WTC11 (cell line): ENCODE measurements at regions not wholly inside any gene's neighbourhood (a gene's known extent, or its start where the extent isn't known, plus 50 kb on each side); places are given as distances from the start of the nearest gene placed in this dataset.

Source experiments
- CBFB ChIP-seq: sonication (generic); formaldehyde crosslinking; IDR thresholded peaks from 2 replicates; pipeline ENCODE4 v1.8.1; 2022; ENCODE audit warnings: mild to moderate bottlenecking, low read depth, missing genetic modification reagents
- CREM ChIP-seq: sonication (generic); formaldehyde crosslinking; IDR thresholded peaks from 2 replicates; pipeline ENCODE4 v1.8.1; 2022; ENCODE audit warnings: mild to moderate bottlenecking, missing genetic modification reagents, moderate library complexity
- ESRRA ChIP-seq: sonication (generic); formaldehyde crosslinking; IDR thresholded peaks from 2 replicates; pipeline ENCODE4 v1.8.1; 2022; ENCODE audit warnings: mild to moderate bottlenecking, missing genetic modification reagents, borderline replicate concordance
- IRF2 ChIP-seq: sonication (generic); formaldehyde crosslinking; IDR thresholded peaks from 2 replicates; pipeline ENCODE4 v1.8.0; 2022; ENCODE audit warnings: low read depth, missing genetic modification reagents, borderline replicate concordance
- ZNF263 ChIP-seq: sonication (generic); formaldehyde crosslinking; IDR thresholded peaks from 2 replicates; pipeline ENCODE4 v1.8.1; 2022; ENCODE audit warnings: low read depth, mild to moderate bottlenecking, moderate library complexity, missing genetic modification reagents
- ZNF317 ChIP-seq: sonication (generic); formaldehyde crosslinking; IDR thresholded peaks from 2 replicates; pipeline ENCODE4 v1.8.1; 2023; ENCODE audit warnings: low read depth, mild to moderate bottlenecking, moderate library complexity, missing genetic modification reagents, borderline replicate concordance
- TF ChIP-seq, protein P1 (sequence below): fragments of 200-600 bp; IDR thresholded peaks from 2 replicates; pipeline ENCODE4 v1.8.0; 2022; ENCODE audit warnings: antibody characterized with exemption
- TF ChIP-seq, protein P2 (sequence below): fragments of 250-450 bp; sonication (Bioruptor Pico); IDR thresholded peaks from 2 replicates; pipeline ENCODE4 v1.9.0; 2021; ENCODE audit warnings: mild to moderate bottlenecking
- TF ChIP-seq, protein P3 (sequence below): sonication (generic); formaldehyde crosslinking; IDR thresholded peaks from 2 replicates; pipeline ENCODE4 v1.8.1; 2022; ENCODE audit warnings: low read depth, mild to moderate bottlenecking, moderate library complexity, missing genetic modification reagents, borderline replicate concordance
- TF ChIP-seq, protein P4 (sequence below): sonication (generic); formaldehyde crosslinking; conservative IDR thresholded peaks from 2 replicates; pipeline ENCODE4 v1.8.1; 2022; ENCODE audit warnings: mild to moderate bottlenecking, missing genetic modification reagents
- TF ChIP-seq, protein P5 (sequence below): sonication (generic); formaldehyde crosslinking; IDR thresholded peaks from 2 replicates; pipeline ENCODE4 v1.8.0; 2022; ENCODE audit warnings: mild to moderate bottlenecking, missing genetic modification reagents

DNA sequence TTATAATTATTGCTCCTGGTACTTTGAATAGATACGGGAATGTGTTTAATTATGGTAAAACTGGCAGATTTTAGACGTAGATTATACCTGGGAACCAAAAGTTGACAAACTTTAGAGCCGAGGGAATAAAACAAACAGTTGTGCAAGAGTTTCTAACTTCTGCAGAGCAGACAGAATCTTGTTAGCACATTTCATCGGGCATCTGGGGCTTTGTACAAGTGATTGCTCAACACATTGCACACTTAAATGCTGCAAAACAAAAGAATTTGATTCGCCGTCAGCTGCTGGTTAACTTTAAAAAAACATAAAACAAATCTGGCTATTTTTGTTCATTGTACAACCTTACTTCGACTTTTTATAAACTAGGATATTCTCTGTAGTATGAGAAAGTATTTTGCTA lies 398.1 kb downstream of the MAN2A1 start:
- TF ChIP-seq, protein P1, sequence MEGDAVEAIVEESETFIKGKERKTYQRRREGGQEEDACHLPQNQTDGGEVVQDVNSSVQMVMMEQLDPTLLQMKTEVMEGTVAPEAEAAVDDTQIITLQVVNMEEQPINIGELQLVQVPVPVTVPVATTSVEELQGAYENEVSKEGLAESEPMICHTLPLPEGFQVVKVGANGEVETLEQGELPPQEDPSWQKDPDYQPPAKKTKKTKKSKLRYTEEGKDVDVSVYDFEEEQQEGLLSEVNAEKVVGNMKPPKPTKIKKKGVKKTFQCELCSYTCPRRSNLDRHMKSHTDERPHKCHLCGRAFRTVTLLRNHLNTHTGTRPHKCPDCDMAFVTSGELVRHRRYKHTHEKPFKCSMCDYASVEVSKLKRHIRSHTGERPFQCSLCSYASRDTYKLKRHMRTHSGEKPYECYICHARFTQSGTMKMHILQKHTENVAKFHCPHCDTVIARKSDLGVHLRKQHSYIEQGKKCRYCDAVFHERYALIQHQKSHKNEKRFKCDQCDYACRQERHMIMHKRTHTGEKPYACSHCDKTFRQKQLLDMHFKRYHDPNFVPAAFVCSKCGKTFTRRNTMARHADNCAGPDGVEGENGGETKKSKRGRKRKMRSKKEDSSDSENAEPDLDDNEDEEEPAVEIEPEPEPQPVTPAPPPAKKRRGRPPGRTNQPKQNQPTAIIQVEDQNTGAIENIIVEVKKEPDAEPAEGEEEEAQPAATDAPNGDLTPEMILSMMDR: no peak
- no peak for TF ChIP-seq IRF2 (CRISPR knock-in tag)
- TF ChIP-seq ESRRA (CRISPR knock-in tag): no peak
- no peak for TF ChIP-seq ZNF317 (CRISPR knock-in tag)
- TF ChIP-seq, protein P2, sequence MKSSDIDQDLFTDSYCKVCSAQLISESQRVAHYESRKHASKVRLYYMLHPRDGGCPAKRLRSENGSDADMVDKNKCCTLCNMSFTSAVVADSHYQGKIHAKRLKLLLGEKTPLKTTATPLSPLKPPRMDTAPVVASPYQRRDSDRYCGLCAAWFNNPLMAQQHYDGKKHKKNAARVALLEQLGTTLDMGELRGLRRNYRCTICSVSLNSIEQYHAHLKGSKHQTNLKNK (CRISPR knock-in tag): no peak
- TF ChIP-seq, protein P3, sequence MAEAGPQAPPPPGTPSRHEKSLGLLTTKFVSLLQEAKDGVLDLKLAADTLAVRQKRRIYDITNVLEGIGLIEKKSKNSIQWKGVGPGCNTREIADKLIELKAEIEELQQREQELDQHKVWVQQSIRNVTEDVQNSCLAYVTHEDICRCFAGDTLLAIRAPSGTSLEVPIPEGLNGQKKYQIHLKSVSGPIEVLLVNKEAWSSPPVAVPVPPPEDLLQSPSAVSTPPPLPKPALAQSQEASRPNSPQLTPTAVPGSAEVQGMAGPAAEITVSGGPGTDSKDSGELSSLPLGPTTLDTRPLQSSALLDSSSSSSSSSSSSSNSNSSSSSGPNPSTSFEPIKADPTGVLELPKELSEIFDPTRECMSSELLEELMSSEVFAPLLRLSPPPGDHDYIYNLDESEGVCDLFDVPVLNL (CRISPR knock-in tag): no peak
- no peak for TF ChIP-seq CREM (CRISPR knock-in tag)
- TF ChIP-seq, protein P4, sequence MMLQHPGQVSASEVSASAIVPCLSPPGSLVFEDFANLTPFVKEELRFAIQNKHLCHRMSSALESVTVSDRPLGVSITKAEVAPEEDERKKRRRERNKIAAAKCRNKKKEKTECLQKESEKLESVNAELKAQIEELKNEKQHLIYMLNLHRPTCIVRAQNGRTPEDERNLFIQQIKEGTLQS: no peak
- TF ChIP-seq, protein P5, sequence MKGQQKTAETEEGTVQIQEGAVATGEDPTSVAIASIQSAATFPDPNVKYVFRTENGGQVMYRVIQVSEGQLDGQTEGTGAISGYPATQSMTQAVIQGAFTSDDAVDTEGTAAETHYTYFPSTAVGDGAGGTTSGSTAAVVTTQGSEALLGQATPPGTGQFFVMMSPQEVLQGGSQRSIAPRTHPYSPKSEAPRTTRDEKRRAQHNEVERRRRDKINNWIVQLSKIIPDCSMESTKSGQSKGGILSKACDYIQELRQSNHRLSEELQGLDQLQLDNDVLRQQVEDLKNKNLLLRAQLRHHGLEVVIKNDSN (CRISPR knock-in tag): no peak
- no peak for TF ChIP-seq CBFB
- no peak for TF ChIP-seq ZNF263 (CRISPR knock-in tag)
